AG10803 (cell line): ENCODE measurements at regions not wholly inside any gene's neighbourhood (a gene's known extent, or its start where the extent isn't known, plus 50 kb on each side); places are given as distances from the start of the nearest gene placed in this dataset.

Experiments used
- DNase-seq: peaks from one replicate; pipeline ENCODE4 v3.0.0; 2010; ENCODE audit warnings: low read depth
- H3K4me3 ChIP-seq: 2 replicates; pipeline ENCODE4 v1.5.1; 2011; ENCODE audit warnings: mild to moderate bottlenecking, low read length, control low read depth
- TF ChIP-seq, protein P1 (sequence below): conservative IDR thresholded peaks from 2 replicates; pipeline ENCODE4 v1.5.1; 2011; ENCODE audit warnings: mild to moderate bottlenecking, low read length, control low read depth, inconsistent platforms

DNA sequence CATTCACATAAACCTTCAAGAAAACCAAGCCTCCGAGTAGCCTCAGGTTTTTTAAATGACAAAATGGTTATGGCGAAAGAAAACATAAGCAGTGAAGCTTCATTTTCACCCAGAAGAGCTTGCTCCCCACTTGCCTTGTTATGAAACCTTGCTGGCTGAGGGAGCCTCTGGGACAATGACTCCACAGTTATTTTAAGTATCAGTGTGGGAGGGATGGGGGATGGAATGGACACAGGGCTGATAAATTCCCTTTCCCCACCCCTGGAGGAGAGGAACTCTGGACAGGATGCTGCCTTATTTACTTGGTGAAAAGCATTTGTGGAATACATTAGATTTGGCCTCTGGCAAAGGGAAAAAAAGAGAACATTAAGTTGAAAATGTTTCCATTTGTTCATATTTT is 220.7 kb upstream of the CNKSR2 start:
- H3K4me3 ChIP-seq, result no peak overlapping the region
- TF ChIP-seq, protein P1, sequence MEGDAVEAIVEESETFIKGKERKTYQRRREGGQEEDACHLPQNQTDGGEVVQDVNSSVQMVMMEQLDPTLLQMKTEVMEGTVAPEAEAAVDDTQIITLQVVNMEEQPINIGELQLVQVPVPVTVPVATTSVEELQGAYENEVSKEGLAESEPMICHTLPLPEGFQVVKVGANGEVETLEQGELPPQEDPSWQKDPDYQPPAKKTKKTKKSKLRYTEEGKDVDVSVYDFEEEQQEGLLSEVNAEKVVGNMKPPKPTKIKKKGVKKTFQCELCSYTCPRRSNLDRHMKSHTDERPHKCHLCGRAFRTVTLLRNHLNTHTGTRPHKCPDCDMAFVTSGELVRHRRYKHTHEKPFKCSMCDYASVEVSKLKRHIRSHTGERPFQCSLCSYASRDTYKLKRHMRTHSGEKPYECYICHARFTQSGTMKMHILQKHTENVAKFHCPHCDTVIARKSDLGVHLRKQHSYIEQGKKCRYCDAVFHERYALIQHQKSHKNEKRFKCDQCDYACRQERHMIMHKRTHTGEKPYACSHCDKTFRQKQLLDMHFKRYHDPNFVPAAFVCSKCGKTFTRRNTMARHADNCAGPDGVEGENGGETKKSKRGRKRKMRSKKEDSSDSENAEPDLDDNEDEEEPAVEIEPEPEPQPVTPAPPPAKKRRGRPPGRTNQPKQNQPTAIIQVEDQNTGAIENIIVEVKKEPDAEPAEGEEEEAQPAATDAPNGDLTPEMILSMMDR, result no peak
- peak; percentile 52 for DNase-seq

DNA sequence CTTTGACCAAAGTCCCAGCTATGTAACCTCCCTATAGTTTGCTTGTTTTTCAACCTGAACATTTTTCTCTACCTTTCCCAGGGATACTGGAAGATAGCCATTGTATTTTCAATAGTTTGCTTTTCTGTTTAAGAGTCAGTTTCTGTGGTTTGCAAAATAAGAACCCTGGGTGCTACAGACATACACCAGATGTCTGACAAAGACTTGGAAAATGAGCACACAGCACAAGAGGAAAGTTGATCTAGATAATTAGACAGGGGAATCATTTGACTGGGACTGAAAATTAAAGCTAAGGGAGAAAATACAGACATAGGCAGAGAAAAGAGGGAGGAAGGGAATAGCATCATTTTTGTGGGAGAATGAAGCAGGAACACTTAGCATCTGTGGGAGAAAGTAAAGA is 218.3 kb upstream of the CNKSR2 start:
- TF ChIP-seq, protein P1, result no peak
- no peak overlapping the region for H3K4me3 ChIP-seq
- no peak for DNase-seq

DNA sequence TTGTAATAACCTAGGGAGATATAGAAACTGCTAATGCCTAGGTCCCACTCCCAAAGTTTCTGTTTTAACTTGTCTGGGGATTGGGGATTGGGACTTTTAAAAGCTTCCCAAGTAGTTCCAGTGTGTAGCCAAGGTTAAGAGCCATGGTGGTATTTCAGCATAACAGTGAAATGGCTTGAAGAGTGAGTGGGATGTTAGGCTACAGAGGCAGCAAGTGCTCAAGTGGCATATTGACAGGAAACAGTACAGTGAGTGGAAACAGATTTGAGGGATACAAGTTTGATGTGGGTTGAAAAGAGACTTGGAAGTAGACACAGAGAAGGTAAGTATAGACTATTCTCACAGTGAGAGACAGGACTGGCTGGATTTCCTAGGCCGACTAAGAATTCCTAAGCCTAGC is 217.6 kb upstream of the CNKSR2 start:
- no peak overlapping the region for H3K4me3 ChIP-seq
- TF ChIP-seq, protein P1, result no peak
- DNase-seq, result no peak

DNA sequence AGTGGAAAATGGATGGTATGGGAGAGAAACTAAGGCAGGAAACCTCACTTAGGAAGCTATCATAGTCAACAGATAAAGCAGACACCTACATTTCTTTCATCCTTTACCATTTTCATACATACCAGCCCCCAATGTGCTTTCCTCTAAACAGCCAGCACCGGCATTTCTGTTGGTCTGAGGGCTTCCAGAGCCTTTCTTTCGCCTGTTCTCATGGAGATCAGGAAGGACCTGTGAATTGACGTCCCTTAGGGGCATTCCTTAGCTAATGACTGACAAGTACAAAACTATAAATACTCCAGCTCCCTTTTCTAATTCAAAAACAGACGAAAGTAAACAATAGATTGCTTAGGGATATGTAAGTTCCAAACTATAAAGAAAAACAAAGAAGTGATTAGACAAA is 215.5 kb upstream of the CNKSR2 start:
- H3K4me3 ChIP-seq, result no peak overlapping the region
- DNase-seq, result no peak
- TF ChIP-seq, protein P1, result no peak

DNA sequence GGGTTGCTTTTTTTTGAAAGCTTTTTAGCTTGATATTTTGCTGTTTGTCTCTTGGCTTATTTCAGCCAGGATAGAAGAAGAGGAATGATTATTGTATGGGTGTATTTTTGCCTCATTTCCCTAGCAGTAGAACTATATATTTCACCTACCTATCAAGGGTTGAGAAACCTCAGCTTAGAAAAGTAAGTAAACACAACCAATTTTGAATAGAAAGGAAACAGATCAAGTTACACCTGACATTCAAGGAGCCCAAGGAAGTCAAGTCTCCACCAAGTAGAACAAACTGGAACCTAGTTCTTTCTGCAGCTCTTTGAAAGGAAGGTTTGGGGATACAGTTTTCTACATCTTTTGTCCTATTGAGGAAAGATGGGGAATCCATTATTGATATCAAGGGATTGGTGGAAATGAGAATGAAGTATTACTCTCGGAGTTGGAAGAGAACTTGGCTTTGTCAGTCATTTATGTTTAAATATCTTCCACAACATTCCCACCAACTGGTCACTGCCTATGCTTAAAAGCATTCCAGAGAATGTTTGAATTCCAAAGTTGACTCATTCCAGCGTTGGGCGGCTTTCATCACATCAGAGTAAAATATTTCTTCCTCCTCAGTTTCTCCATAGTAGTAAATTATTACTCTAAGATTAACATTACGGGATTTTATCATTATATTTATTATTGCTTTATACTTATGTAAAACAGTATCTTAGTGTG is 207.8 kb upstream of the CNKSR2 start:
- no peak overlapping the region for H3K4me3 ChIP-seq
- TF ChIP-seq, protein P1, result no peak
- peak; percentile 52 for DNase-seq

DNA sequence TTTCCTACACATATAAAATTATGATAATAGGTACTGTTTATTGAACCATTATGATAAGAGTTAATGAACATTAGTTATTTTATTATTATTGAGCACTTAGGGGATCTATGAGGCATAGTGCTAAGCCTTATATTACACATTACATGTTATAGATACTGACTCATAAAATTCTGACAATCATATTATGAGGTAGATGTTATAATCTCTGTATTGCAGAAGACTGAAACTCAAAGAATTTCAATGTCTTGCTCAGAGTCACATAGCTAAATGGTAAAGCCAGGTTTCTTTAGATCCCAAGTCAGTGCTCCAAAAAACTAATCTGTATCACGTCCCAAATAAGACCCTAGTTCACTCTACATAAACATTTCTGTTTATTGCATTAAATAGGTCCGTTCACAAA is 207.2 kb upstream of the CNKSR2 start:
- H3K4me3 ChIP-seq, result no peak overlapping the region
- DNase-seq, result no peak
- TF ChIP-seq, protein P1, result no peak

DNA sequence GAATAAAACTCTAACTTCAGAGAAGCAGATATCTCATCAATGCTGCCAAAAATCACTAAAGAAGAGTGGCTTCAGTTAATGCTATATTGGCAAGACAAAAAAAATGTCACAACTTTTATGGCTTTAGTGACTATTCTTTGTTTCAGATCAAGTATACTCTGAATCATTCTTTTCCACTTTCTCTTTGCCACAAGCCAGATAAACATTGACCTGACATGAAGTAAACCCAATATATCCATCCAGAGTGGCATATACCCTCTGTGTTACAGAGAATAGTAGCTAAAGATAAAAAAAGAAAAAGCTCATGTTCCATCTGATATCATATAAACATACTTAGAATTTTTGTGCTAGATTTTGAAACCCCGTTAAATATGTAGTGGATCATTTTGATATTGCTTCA is 206.7 kb upstream of the CNKSR2 start:
- TF ChIP-seq, protein P1, result no peak
- no peak overlapping the region for H3K4me3 ChIP-seq
- no peak for DNase-seq
